SK-N-SH treated with all-trans-retinoic acid at 6 μM for 48 hours (cell line): ENCODE measurements at regions not wholly inside any gene's neighbourhood (a gene's known extent, or its start where the extent isn't known, plus 50 kb on each side); places are given as distances from the start of the nearest gene placed in this dataset.

Experiments
- ATAC-seq: fragments of 200-7000 bp; cut with Tn5 transposase; 3 replicates; pipeline ENCODE4 v1.9.1; 2020; ENCODE audit warnings: mild to moderate bottlenecking, moderate library complexity
- ARNTL ChIP-seq: fragments of 450-650 bp; formaldehyde crosslinking; IDR thresholded peaks from 2 replicates; pipeline ENCODE4 v1.5.0; 2020; ENCODE audit warnings: low read depth, mild to moderate bottlenecking, moderate library complexity, borderline replicate concordance
- CSDC2 ChIP-seq: fragments of 250-450 bp; sonication (Bioruptor Pico); IDR thresholded peaks from 2 replicates; pipeline ENCODE4 v1.5.0; 2020; ENCODE audit warnings: mild to moderate bottlenecking, moderate library complexity
- GLIS3 ChIP-seq: fragments of 250-450 bp; sonication (Bioruptor Pico); IDR thresholded peaks from 2 replicates; pipeline ENCODE4 v1.5.0; 2020; ENCODE audit warnings: mild to moderate bottlenecking, moderate library complexity
- ISL1 ChIP-seq: fragments of 250-450 bp; sonication (Bioruptor Pico); IDR thresholded peaks from 2 replicates; pipeline ENCODE4 v2.1.2; 2022; ENCODE audit warnings: mild to moderate bottlenecking, moderate library complexity
- OSR1 ChIP-seq: fragments of 250-450 bp; sonication (Bioruptor Pico); IDR thresholded peaks from 2 replicates; pipeline ENCODE4 v1.8.0; 2022; ENCODE audit warnings: moderate library complexity, mild to moderate bottlenecking, inconsistent platforms
- PPARA ChIP-seq: fragments of 250-450 bp; sonication (Bioruptor Pico); IDR thresholded peaks from 2 replicates; pipeline ENCODE4 v1.5.0; 2020; ENCODE audit warnings: mild to moderate bottlenecking, borderline replicate concordance
- RARB ChIP-seq: fragments of 250-450 bp; sonication (Bioruptor Pico); IDR thresholded peaks from 2 replicates; pipeline ENCODE4 v1.8.0; 2021; ENCODE audit warnings: mild to moderate bottlenecking, moderate library complexity
- SNAI2 ChIP-seq: fragments of 250-450 bp; sonication (Bioruptor Pico); IDR thresholded peaks from 2 replicates; pipeline ENCODE4 v1.5.0; 2020; ENCODE audit warnings: mild to moderate bottlenecking, moderate library complexity
- TCF4 ChIP-seq: fragments of 250-450 bp; sonication (Bioruptor Pico); IDR thresholded peaks from 2 replicates; pipeline ENCODE4 v1.8.0; 2021; ENCODE audit warnings: mild to moderate bottlenecking, moderate library complexity, borderline replicate concordance
- TOX ChIP-seq: fragments of 250-450 bp; sonication (Bioruptor Pico); IDR thresholded peaks from 2 replicates; pipeline ENCODE4 v1.8.0; 2021; ENCODE audit warnings: mild to moderate bottlenecking, moderate library complexity, borderline replicate concordance
- TSHZ2 ChIP-seq: fragments of 250-450 bp; sonication (Bioruptor Pico); IDR thresholded peaks from 2 replicates; pipeline ENCODE4 v1.5.0; 2020; ENCODE audit warnings: mild to moderate bottlenecking, moderate library complexity
- ZFP3 ChIP-seq: fragments of 250-450 bp; sonication (Bioruptor Pico); IDR thresholded peaks from 2 replicates; pipeline ENCODE4 v1.5.0; 2020; ENCODE audit warnings: mild to moderate bottlenecking, moderate library complexity
- ZFP30 ChIP-seq: fragments of 450-650 bp; formaldehyde crosslinking; IDR thresholded peaks from 2 replicates; pipeline ENCODE4 v1.5.0; 2022; ENCODE audit warnings: mild to moderate bottlenecking, moderate library complexity
- ZNF565 ChIP-seq: fragments of 450-650 bp; formaldehyde crosslinking; conservative IDR thresholded peaks from 2 replicates; pipeline ENCODE4 v1.5.0; 2020; ENCODE audit warnings: low read depth, mild to moderate bottlenecking, moderate library complexity
- ZNF70 ChIP-seq: fragments of 450-650 bp; formaldehyde crosslinking; IDR thresholded peaks from 2 replicates; pipeline ENCODE4 v1.5.0; 2020; ENCODE audit warnings: mild to moderate bottlenecking, moderate library complexity
- ZNF8 ChIP-seq: fragments of 450-650 bp; formaldehyde crosslinking; IDR thresholded peaks from 2 replicates; pipeline ENCODE4 v1.5.0; 2020; ENCODE audit warnings: mild to moderate bottlenecking, moderate library complexity
- TF ChIP-seq, protein P1 (sequence below): fragments of 250-450 bp; sonication (Bioruptor Pico); IDR thresholded peaks from 2 replicates; pipeline ENCODE4 v1.5.1; 2020; ENCODE audit warnings: low read depth, mild to moderate bottlenecking, moderate library complexity
- TF ChIP-seq, protein P2 (sequence below): fragments of 250-450 bp; sonication (Bioruptor Pico); IDR thresholded peaks from 2 replicates; pipeline ENCODE4 v1.8.0; 2020; ENCODE audit warnings: mild to moderate bottlenecking, moderate library complexity, borderline replicate concordance
- TF ChIP-seq, protein P3 (sequence below): fragments of 250-450 bp; sonication (Bioruptor Pico); IDR thresholded peaks from 2 replicates; pipeline ENCODE4 v1.8.0; 2021; ENCODE audit warnings: low read depth, mild to moderate bottlenecking, moderate library complexity, borderline replicate concordance

GRCh38 chr9:97790542-97790941 lies 62.5 kb upstream of the FOXE1 start (continued):
- no peak for TF ChIP-seq PPARA
- TF ChIP-seq OSR1 (CRISPR knock-in tag) = no peak
- TF ChIP-seq TCF4 (CRISPR knock-in tag) = no peak
- no peak for TF ChIP-seq GLIS3
- TF ChIP-seq ZNF565 (CRISPR knock-in tag) = no peak
- TF ChIP-seq, protein P1, sequence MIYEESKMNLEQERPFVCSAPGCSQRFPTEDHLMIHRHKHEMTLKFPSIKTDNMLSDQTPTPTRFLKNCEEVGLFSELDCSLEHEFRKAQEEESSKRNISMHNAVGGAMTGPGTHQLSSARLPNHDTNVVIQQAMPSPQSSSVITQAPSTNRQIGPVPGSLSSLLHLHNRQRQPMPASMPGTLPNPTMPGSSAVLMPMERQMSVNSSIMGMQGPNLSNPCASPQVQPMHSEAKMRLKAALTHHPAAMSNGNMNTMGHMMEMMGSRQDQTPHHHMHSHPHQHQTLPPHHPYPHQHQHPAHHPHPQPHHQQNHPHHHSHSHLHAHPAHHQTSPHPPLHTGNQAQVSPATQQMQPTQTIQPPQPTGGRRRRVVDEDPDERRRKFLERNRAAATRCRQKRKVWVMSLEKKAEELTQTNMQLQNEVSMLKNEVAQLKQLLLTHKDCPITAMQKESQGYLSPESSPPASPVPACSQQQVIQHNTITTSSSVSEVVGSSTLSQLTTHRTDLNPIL (CRISPR knock-in tag) = no peak

GRCh38 chr9:97791542-97791941 lies 61.5 kb upstream of the FOXE1 start:
- no peak for ATAC-seq
- TF ChIP-seq, protein P2, sequence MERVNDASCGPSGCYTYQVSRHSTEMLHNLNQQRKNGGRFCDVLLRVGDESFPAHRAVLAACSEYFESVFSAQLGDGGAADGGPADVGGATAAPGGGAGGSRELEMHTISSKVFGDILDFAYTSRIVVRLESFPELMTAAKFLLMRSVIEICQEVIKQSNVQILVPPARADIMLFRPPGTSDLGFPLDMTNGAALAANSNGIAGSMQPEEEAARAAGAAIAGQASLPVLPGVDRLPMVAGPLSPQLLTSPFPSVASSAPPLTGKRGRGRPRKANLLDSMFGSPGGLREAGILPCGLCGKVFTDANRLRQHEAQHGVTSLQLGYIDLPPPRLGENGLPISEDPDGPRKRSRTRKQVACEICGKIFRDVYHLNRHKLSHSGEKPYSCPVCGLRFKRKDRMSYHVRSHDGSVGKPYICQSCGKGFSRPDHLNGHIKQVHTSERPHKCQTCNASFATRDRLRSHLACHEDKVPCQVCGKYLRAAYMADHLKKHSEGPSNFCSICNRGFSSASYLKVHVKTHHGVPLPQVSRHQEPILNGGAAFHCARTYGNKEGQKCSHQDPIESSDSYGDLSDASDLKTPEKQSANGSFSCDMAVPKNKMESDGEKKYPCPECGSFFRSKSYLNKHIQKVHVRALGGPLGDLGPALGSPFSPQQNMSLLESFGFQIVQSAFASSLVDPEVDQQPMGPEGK (CRISPR knock-in tag) = no peak
- TF ChIP-seq TOX (CRISPR knock-in tag) = no peak
- TF ChIP-seq SNAI2 (CRISPR knock-in tag) = no peak
- TF ChIP-seq ZFP30 (CRISPR knock-in tag) = no peak
- no peak for TF ChIP-seq ZNF565 (CRISPR knock-in tag)
- no peak for TF ChIP-seq ISL1 (CRISPR knock-in tag)
- TF ChIP-seq, protein P1 (CRISPR knock-in tag) = no peak
- no peak for TF ChIP-seq PPARA

GRCh38 chr9:97793067-97793466 lies 60.0 kb upstream of the FOXE1 start:
- no peak for ATAC-seq
- TF ChIP-seq, protein P2 (CRISPR knock-in tag) = no peak
- TF ChIP-seq ZNF565 (CRISPR knock-in tag) = no peak
- no peak for TF ChIP-seq ZFP3
- TF ChIP-seq TSHZ2 (CRISPR knock-in tag) = no peak
- no peak for TF ChIP-seq TOX (CRISPR knock-in tag)
- no peak for TF ChIP-seq ZFP30 (CRISPR knock-in tag)
- TF ChIP-seq, all 23 proteins: peak for 0

- ATAC-seq = no peak
- TF ChIP-seq ZNF8 (no peak), SNAI2 (CRISPR knock-in tag) (no peak), PPARA (no peak), TSHZ2 (CRISPR knock-in tag) (no peak), GLIS3 (no peak), ZFP3 (no peak), TCF4 (CRISPR knock-in tag) (no peak), ARNTL (CRISPR knock-in tag) (no peak), CSDC2 (no peak), ZNF70 (CRISPR knock-in tag) (no peak), ZFP30 (CRISPR knock-in tag) (no peak), RARB (no peak)
- TF ChIP-seq, protein P1 (CRISPR knock-in tag) = no peak
- TF ChIP-seq, protein P3, sequence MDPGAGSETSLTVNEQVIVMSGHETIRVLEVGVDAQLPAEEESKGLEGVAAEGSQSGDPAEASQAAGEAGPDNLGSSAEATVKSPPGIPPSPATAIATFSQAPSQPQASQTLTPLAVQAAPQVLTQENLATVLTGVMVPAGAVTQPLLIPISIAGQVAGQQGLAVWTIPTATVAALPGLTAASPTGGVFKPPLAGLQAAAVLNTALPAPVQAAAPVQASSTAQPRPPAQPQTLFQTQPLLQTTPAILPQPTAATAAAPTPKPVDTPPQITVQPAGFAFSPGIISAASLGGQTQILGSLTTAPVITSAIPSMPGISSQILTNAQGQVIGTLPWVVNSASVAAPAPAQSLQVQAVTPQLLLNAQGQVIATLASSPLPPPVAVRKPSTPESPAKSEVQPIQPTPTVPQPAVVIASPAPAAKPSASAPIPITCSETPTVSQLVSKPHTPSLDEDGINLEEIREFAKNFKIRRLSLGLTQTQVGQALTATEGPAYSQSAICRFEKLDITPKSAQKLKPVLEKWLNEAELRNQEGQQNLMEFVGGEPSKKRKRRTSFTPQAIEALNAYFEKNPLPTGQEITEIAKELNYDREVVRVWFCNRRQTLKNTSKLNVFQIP = no peak
These were observed 58.4 kb upstream of the FOXE1 start for GRCh38 chr9:97794666-97795065.
